Muscle of leg (tissue), 3 donors: ENCODE measurements at regions not wholly inside any gene's neighbourhood (a gene's known extent, or its start where the extent isn't known, plus 50 kb on each side); places are given as distances from the start of the nearest gene placed in this dataset.

Experiments used
- DNase-seq: peaks from one replicate; pipeline ENCODE4 v3.0.0; 2013
- H3K27ac ChIP-seq: one replicate; pipeline ENCODE4 v1.5.1; 2013; ENCODE audit warnings: mild to moderate bottlenecking, low read length, control low read depth
- H3K27me3 ChIP-seq: one replicate; pipeline ENCODE4 v1.6.1; 2013; ENCODE audit warnings: low read length; ENCODE audit not compliant: control insufficient read depth, insufficient read depth
- H3K36me3 ChIP-seq: one replicate; pipeline ENCODE4 v1.6.1; 2013; ENCODE audit warnings: low read length; ENCODE audit not compliant: control insufficient read depth, insufficient read depth
- H3K4me1 ChIP-seq: one replicate; pipeline ENCODE4 v1.6.1; 2013; ENCODE audit warnings: low read length; ENCODE audit not compliant: control insufficient read depth, insufficient read depth
- H3K4me3 ChIP-seq: one replicate; pipeline ENCODE4 v1.5.1; 2013; ENCODE audit warnings: low read length, control low read depth
- H3K9me3 ChIP-seq: replicated peaks from 2 replicates; pipeline ENCODE4 v1.6.1; 2013; ENCODE audit warnings: low read depth, low read length; ENCODE audit not compliant: control insufficient read depth
- WGBS: methylation state at CpG from one replicate; pipeline ENCODE4 v1.1.5; 2013; ENCODE audit warnings: missing lambda C conversion rate; ENCODE audit not compliant: insufficient coverage; 5-methylcytosine and 5-hydroxymethylcytosine counted together

- Histone ChIP-seq H3K9me3 (no peaks in the 10 kb centered on the region), H3K27me3 (no peaks in the 10 kb centered on the region), H3K4me1 (peaks cover 2% of the 10 kb centered on the region), H3K27ac (no peak overlapping the region), H3K4me3 (no peak overlapping the region), H3K36me3 (no peaks in the 10 kb centered on the region)
- whole genome bisulfite sequencing = 67% methylated on average over 1 of the region's 2 CpGs
- no peak for DNase-seq
Observed at GRCh38 chr13:80211566-80211965, 129.4 kb downstream of the SPRY2 start.

- DNase-seq = no peak
- Histone ChIP-seq H3K9me3 (no peaks in the 10 kb centered on the region), H3K36me3 (no peaks in the 10 kb centered on the region), H3K4me1 (no peaks in the 10 kb centered on the region), H3K4me3 (no peak overlapping the region), H3K27me3 (no peaks in the 10 kb centered on the region), H3K27ac (no peak overlapping the region)
- no CpG with 5 or more reads among the region's 2 CpGs for WGBS
Observed at GRCh38 chr13:80204642-80205041, 136.3 kb downstream of the SPRY2 start.

GRCh38 chr13:80203496-80203895 is 137.4 kb downstream of the SPRY2 start:
- no peak for DNase-seq
- WGBS = 88% methylated on average over 1 of the region's 3 CpGs

GRCh38 chr13:80201694-80202468 is 139.0 kb downstream of the SPRY2 start:
- Histone ChIP-seq H3K4me3 (no peak overlapping the region), H3K27ac (no peak overlapping the region), H3K36me3 (no peaks in the 10 kb centered on the region), H3K27me3 (no peaks in the 10 kb centered on the region), H3K4me1 (no peaks in the 10 kb centered on the region), H3K9me3 (no peaks in the 10 kb centered on the region)
- WGBS = 85% methylated on average over 4 of the region's 6 CpGs
- no peak for DNase-seq

More at GRCh38 chr13:80203496-80203895, 137.4 kb downstream of the SPRY2 start:
- Histone ChIP-seq H3K27me3 (no peaks in the 10 kb centered on the region), H3K27ac (no peak overlapping the region), H3K4me1 (no peaks in the 10 kb centered on the region), H3K36me3 (no peaks in the 10 kb centered on the region), H3K4me3 (no peak overlapping the region), H3K9me3 (no peaks in the 10 kb centered on the region)

- DNase-seq = no peak
- Histone ChIP-seq H3K9me3 (no peaks in the 10 kb centered on the region), H3K36me3 (no peaks in the 10 kb centered on the region), H3K4me3 (no peak overlapping the region), H3K27me3 (no peaks in the 10 kb centered on the region), H3K27ac (no peak overlapping the region), H3K4me1 (no peaks in the 10 kb centered on the region)
- no CpG with 5 or more reads among the region's 3 CpGs for WGBS
Observed at GRCh38 chr13:80199585-80200292, 141.2 kb downstream of the SPRY2 start.

GRCh38 chr13:80199067-80199466 is 141.9 kb downstream of the SPRY2 start:
- Histone ChIP-seq H3K27ac (no peak overlapping the region), H3K9me3 (no peaks in the 10 kb centered on the region), H3K36me3 (no peaks in the 10 kb centered on the region), H3K4me1 (no peaks in the 10 kb centered on the region), H3K4me3 (no peak overlapping the region), H3K27me3 (no peaks in the 10 kb centered on the region)
- DNase-seq = no peak
- WGBS = no CpG with 5 or more reads among the region's 4 CpGs

GRCh38 chr13:80196756-80197155 is 144.2 kb downstream of the SPRY2 start:
- WGBS = 100% methylated on average over 1 of the region's 2 CpGs

GRCh38 chr13:80195649-80196048 is 145.3 kb downstream of the SPRY2 start:
- DNase-seq = no peak
- Histone ChIP-seq H3K27me3 (no peaks in the 10 kb centered on the region), H3K4me1 (no peaks in the 10 kb centered on the region), H3K9me3 (no peaks in the 10 kb centered on the region), H3K36me3 (no peaks in the 10 kb centered on the region), H3K27ac (no peak overlapping the region), H3K4me3 (no peak overlapping the region)
- 55% methylated on average over 1 of the region's 2 CpGs for WGBS

More at GRCh38 chr13:80196756-80197155, 144.2 kb downstream of the SPRY2 start:
- H3K4me3 ChIP-seq = no peak overlapping the region
- no peaks in the 10 kb centered on the region for H3K9me3 ChIP-seq
- no peaks in the 10 kb centered on the region for H3K4me1 ChIP-seq
- DNase-seq = no peak
- H3K27me3 ChIP-seq = no peaks in the 10 kb centered on the region
- H3K36me3 ChIP-seq = no peaks in the 10 kb centered on the region
- H3K27ac ChIP-seq = no peak overlapping the region

- no peak for DNase-seq
- Histone ChIP-seq H3K9me3 (no peaks in the 10 kb centered on the region), H3K27ac (no peak overlapping the region), H3K27me3 (no peaks in the 10 kb centered on the region), H3K36me3 (no peaks in the 10 kb centered on the region), H3K4me1 (no peaks in the 10 kb centered on the region), H3K4me3 (no peak overlapping the region)
- 100% methylated on average over 1 of the region's 11 CpGs for WGBS
Observed at GRCh38 chr13:80189889-80190597, 150.9 kb downstream of the SPRY2 start.

GRCh38 chr13:80180740-80181355 is 160.1 kb downstream of the SPRY2 start:
- Histone ChIP-seq H3K36me3 (no peaks in the 10 kb centered on the region), H3K9me3 (no peaks in the 10 kb centered on the region), H3K27me3 (no peaks in the 10 kb centered on the region), H3K4me1 (no peaks in the 10 kb centered on the region), H3K4me3 (no peak overlapping the region), H3K27ac (no peak overlapping the region)
- 45% methylated on average over 7 of the region's 8 CpGs for WGBS
- DNase-seq = no peak
